GM18951 (cell line): ENCODE measurements at regions not wholly inside any gene's neighbourhood (a gene's known extent, or its start where the extent isn't known, plus 50 kb on each side); places are given as distances from the start of the nearest gene placed in this dataset.
"Not testable (repeated sequence)": the region's sequence is repeated elsewhere in the genome, so short reads cannot be mapped to it uniquely, and the experiment has no call there.

Source experiments
- POLR2A ChIP-seq: IDR thresholded peaks from 4 replicates; pipeline ENCODE4 v1.6.1; 2011; ENCODE audit warnings: mild to moderate bottlenecking; ENCODE audit not compliant: insufficient read length, insufficient read depth; ENCODE audit errors: extremely low read depth
- in situ Hi-C: fragments of 300-500 bp; cut with MboI; formaldehyde crosslinking; loops from one replicate; pipeline ENCODE4 v1.12.0; 2022; ENCODE audit warnings: low sequenced_read_pairs, mixed read lengths, inconsistent platforms; ENCODE audit not compliant: unreplicated experiment

DNA sequence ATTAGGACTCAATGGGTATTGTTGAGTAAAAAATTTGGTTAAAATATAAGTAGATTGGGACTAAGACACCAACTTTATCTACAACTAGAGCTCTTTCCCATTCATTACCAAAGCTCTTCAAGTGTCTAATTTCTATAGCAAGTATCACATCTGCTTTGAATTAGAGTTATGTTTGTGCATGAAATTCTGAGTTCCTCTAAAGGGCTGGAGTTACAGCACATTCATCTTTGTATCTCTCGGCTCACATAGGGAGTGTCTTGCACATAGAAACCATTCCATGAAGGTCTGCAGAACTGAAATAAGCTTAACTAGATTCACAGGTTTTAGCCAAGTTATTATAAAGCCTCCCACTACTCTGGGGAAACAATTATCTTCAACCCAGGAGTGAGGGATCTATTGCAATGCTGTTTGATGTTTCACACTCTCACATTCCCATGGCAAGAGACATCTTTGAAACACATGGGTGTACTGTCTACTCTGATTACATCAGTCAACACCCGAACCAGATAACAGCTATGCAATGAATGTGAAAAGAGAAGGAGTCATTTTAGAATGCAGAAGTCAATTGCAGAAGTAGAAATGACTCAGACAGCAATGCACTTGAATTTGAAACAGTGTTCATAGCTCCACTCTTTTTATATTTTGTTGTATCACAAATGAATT lies 93.1 kb upstream of the KBTBD8 start:
- in situ Hi-C loops = no loop called here
- TF ChIP-seq POLR2A = no peak

DNA sequence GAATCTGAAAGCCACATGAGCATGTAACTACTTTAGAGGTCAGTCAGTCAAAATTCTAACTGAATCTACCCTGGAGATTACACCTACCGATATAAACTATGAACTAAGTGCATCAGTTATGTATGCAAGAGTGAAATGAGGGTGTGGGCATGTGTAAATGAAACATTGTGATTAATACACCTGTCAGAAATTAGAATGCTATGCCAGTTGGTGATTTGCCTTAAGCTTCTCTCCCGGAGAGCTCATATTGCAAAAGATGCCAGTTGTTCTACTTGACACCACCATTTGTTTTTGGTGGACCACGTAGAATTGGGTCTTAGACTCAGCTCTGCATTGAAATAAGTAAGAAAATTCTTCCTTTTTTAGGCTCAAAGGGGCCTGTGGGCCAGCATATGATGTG lies 91.0 kb upstream of the KBTBD8 start:
- TF ChIP-seq POLR2A = no peak
- in situ Hi-C loops = no loop called here

DNA sequence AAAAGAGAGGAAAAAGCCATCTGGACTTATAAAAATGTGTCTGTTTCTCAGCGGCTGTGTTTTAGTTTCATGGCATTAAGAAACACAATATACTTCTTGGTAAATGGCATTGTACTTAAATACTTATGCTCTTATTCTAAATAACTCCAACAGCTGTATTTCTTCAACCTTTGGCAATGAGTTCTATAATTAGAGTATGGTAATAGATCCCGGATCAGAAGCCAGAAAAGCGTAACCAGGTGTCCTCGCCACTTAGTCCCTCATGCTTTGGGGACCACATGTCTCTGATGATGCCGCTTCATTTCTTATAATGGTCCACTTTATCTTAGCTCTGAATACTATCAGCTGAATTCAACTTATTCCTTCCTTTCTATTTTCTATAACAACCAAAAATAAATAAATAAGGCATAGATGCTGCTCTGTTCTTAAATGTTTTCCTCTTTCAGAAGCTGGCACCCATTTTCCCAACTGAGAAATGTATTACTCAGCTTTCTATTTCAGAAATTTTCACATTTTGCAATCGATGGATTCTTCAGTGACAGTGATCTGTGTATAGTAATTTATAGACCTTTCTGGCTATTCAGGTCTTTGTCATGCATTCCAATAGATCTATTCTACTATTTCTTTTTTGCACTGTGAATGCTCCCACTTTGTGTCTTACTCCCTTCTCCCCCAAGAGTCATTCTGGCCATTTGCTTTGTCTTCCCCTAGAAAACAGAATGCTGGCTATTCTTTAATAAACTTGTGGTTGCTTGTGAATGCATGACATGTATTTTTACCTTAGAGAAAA lies 87.6 kb upstream of the KBTBD8 start:
- TF ChIP-seq POLR2A = no peak
- in situ Hi-C loops = no loop called here

DNA sequence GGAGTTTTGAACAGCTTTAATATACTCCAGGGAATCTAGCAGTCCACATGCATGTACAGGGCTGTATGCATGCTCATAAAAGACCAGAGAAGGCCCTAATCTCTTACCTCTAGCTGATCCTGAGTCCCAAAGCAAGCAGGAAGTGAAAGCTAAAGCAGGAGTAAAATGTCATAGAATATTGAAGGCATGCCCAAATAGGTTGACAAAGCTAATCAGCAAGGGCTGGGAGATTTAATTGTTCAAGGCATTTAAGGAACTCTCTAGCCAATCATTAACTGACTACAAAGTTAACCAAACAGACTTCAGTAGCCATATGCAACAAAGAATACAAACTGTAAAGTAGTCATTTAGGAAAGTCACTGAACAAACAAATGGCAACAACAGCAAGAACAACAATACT lies 85.8 kb upstream of the KBTBD8 start:
- in situ Hi-C loops = no loop called here
- no peak for TF ChIP-seq POLR2A

DNA sequence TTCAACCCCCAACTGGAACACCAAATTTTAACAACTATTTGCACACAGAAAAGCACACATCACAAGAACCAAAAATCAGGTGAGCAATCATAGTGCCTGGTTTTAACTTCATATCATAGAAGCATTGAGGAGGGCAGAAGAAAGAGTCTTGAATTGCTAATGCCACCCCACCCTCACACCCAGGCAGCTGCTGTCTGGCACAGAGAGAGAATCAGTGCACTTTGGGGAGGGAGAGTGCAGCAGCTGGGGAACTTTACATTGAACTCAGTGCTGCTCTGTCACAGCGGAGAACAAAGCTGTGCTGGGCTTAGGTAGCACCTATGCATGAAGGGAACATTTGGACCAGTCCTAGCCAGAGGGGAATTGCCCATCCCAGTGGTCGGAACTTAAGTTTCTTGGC lies 76.0 kb upstream of the KBTBD8 start:
- in situ Hi-C loops = no loop called here
- TF ChIP-seq POLR2A = no peak

DNA sequence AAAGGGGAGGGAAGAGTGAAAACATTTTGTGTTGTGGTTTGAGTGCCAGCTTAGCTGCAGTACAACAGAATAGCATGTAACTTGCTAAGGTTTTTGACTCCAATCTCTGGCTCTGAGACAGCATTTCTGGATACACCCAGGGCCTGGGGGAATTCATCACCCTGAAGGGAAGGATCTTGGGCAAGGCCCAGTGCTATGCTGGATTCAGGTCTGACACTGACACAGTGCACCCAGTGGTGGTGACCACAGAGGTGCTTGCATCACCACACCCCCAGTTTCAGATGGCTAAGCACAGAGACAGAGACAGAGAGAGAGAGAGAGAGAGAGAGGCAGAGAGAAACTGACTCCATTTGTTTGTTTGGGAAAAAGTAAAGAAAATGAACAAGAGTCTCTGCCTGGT lies 74.1 kb upstream of the KBTBD8 start:
- in situ Hi-C loops = no loop called here
- TF ChIP-seq POLR2A = no peak

DNA sequence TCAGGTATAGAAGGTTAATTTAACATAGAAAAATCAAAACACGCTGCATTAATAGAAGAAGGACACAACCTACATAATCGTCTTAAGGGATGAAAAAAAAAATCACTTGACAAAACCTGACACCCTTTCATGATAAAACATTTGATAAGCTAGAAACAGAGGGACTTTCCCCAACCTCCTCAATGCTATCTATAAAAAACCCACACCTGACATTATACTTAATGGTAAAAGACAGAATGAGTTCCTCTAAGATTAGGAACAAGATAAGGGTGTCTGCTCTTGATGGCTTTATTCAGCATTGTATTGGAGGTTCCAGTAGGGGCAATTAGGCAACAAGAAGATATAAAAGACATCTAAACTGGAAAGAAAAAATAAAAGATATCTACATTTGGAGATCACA lies 69.9 kb upstream of the KBTBD8 start:
- in situ Hi-C loops = no loop called here

DNA sequence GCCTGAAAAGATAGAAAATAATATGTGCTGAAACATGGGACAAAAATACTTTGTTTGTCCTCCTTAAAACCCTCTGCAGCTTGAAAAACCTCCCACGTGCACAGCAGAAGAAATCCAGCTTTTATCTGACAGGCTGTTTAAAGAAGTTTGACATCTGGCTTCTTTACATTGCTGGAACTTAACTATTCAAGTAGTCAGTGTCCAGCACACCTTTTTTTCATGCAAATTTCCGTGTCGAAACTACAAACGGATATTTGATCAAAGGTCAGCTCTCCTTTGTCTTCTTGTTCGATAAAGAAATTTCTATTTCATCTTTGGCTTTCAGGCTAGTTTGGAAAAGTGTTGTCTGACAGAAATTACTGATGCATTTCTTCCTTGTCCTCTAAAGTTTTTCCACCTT lies 66.8 kb upstream of the KBTBD8 start:
- no peak for TF ChIP-seq POLR2A
- in situ Hi-C loops = no loop called here

More for the DNA sequence above, 69.9 kb upstream of the KBTBD8 start:
- TF ChIP-seq POLR2A = no peak

DNA sequence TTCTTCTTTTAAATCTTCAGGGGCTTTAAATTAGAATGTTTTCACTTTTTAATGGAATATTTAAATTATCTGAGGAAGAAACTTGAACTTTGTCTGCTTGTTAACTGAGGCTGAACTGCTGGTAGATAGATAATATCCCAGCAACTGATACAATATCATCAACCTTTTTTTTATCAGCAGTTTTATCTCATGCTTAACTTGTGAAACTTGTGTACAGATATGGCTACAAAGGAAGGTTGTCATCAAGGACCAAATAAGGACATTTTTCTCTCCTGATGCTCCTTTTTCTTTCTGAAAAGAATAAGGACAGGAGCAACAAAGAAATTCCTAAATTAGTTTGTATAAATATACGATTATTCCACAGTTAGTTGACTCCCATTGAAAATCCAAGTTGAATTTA lies 66.4 kb upstream of the KBTBD8 start:
- in situ Hi-C loops = no loop called here
- TF ChIP-seq POLR2A = no peak

DNA sequence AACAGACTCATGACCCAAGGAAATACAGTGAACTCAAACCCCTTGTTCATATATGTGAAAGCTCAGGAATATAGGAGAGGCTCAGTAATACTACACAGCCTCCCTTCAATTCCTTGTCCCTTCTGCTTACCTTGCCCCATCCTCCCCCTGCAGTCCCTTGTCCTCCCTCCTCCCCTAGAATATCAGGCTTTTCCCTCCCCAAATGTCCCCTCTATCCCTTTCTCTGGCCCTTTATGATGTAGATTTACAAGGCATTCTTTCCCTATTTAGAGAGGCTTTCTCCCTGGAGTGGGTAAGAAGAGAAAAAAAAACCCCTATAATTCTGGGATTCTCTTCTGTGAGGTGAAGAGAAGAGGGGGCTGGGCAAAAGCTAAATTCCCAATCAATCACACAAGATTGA lies 64.9 kb upstream of the KBTBD8 start:
- no peak for TF ChIP-seq POLR2A
- in situ Hi-C loops = no loop called here

DNA sequence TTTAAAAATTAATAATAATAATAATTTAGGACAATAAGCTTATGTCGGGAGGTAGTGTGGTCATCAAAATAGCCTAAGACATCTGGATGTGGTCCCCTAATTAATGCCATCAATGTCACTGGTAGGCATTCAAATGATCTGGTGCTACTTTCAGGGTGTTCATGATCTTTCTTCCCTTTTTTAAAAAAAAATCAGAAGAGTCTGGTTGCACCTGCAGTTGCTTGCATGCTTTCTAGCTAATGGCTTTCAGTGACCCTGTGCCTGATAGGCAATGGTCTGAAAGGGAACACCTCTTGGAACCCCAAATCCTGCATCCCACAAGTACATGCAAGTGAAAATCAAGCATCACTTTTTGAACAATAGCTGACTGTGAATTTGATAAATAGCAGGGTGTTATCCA lies 64.1 kb upstream of the KBTBD8 start:
- TF ChIP-seq POLR2A = no peak
- in situ Hi-C loops = no loop called here

DNA sequence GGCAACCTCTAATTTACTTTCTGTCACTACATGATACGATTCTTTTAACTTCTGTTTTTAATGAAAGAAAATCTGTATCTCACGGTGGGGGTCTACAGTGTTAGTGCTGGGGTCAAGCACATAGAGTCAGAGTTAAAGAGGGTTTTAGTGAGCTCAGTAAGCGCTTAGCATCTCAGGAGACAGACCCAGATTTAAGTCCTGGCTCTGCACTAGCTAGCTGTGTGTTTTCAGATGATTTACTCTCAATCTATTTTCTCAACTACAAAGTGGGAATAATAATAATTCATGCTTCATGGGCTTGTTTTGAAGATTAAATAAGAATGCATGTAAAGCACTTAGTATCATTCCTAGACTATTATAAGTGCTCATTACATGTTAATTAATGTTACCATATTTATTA lies 63.4 kb upstream of the KBTBD8 start:
- in situ Hi-C loops = no loop called here

DNA sequence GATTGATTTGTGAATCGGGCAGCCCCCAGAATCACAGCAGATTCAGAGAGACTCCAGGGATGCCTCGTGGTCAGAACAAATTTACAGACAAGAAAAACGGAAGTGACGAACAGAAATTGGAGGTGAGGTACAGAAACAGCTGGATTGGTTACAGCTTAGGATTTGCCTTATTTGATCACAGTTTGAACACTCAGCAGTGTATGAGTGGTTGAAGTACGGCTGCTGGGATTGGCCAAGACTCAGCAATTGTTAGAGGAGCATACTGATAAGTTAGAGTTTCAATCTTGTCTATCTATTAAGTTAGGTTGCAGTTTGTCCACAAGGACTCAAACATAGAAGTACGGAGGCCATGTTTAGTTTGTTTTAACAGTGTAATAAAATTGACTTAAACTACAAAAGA lies 61.1 kb upstream of the KBTBD8 start:
- in situ Hi-C loops = not testable (repeated sequence)

More for the DNA sequence above, 63.4 kb upstream of the KBTBD8 start:
- TF ChIP-seq POLR2A = no peak

DNA sequence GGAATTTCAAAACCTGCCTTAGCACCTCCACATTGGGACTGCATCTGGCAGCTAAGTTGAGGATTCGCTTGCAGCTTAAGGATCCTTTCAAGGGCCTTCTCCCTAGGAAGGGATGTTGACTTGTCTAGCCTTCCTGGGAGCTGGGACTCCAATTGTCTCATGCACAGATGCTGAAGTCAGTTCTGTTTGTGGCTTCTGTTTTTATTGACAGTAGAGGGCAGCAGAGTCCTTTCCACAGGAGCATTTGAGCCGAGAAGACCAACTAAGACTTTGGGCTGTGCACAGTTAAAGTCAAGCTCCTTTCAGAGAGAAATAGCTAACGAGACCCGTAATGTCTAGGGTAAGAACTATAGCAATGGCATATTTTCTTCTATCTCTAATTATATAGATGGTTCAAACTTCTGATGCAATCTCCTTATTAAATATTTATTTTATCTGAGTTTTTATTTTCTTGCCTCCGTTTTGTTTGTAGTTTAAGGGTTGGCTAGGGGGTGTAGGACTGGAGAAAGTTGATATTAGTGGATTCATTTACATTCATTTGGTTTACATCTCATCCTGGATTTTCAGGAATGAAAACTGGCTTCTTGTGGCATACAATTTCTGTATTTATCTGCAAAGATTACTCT lies 59.7 kb upstream of the KBTBD8 start:
- in situ Hi-C loops = no loop called here
- no peak for TF ChIP-seq POLR2A
